A673 (cell line): ENCODE measurements at regions not wholly inside any gene's neighbourhood (a gene's known extent, or its start where the extent isn't known, plus 50 kb on each side); places are given as distances from the start of the nearest gene placed in this dataset.

Experiments
- BruUV-seq: library from RNA; stranded (reverse); fragments of 400-500 nt; replicated peaks from 2 replicates; lab custom pipeline; 2021; lab: Mats Ljungman, UMichigan
- CTCF ChIA-PET: fragments of 300-600 bp; sonication (Branson Sonifier 250); formaldehyde crosslinking; loops from one replicate; lab custom pipeline; 2022; ENCODE audit warnings: antibody characterized with exemption; lab: Charles Lee
- POLR2A ChIA-PET: fragments of 300-600 bp; sonication (Branson Sonifier 250); formaldehyde crosslinking; loops from one replicate; lab custom pipeline; 2022; ENCODE audit warnings: antibody characterized with exemption; ENCODE audit not compliant: low non-redundant PET; lab: Charles Lee
- DNase-seq: peaks from one replicate; pipeline ENCODE4 v3.0.0-alpha.2; 2015; ENCODE audit warnings: low spot score
- H3K27ac ChIP-seq: fragments of 200-600 bp; sonication (generic); 2 replicates; pipeline ENCODE4 v1.5.1; 2016; ENCODE audit warnings: mixed run types, low read depth, mild to moderate bottlenecking, mixed read lengths, antibody characterized with exemption, low read length; ENCODE audit not compliant: poor library complexity, severe bottlenecking
- H3K27me3 ChIP-seq: fragments of 200-600 bp; sonication (generic); replicated peaks from 2 replicates; pipeline ENCODE4 v1.6.1; 2017; ENCODE audit warnings: mixed run types, low read depth, mild to moderate bottlenecking, mixed read lengths, antibody characterized with exemption, low read length; ENCODE audit not compliant: insufficient read depth, poor library complexity
- H3K36me3 ChIP-seq: fragments of 200-600 bp; sonication (generic); 2 replicates; pipeline ENCODE4 v1.6.1; 2016; ENCODE audit warnings: mixed run types, mild to moderate bottlenecking, mixed read lengths, antibody characterized with exemption, low read length; ENCODE audit not compliant: insufficient read depth, poor library complexity, severe bottlenecking
- H3K4me1 ChIP-seq: fragments of 200-600 bp; sonication (generic); 2 replicates; pipeline ENCODE4 v1.6.1; 2017; ENCODE audit warnings: mixed run types, mild to moderate bottlenecking, mixed read lengths, antibody characterized with exemption, low read length; ENCODE audit not compliant: insufficient read depth, poor library complexity, severe bottlenecking
- H3K4me3 ChIP-seq: fragments of 200-600 bp; sonication (generic); 2 replicates; pipeline ENCODE4 v1.5.1; 2016; ENCODE audit warnings: low read depth, mixed run types, mild to moderate bottlenecking, mixed read lengths, low read length; ENCODE audit not compliant: poor library complexity, severe bottlenecking
- H3K9me3 ChIP-seq: fragments of 200-600 bp; sonication (generic); 2 replicates; pipeline ENCODE4 v1.6.1; 2016; ENCODE audit warnings: mixed run types, low read depth, mild to moderate bottlenecking, mixed read lengths, antibody characterized with exemption, low read length; ENCODE audit not compliant: poor library complexity, severe bottlenecking
- EZH2 ChIP-seq: fragments of 200-600 bp; sonication (generic); IDR thresholded peaks from 2 replicates; pipeline ENCODE4 v1.6.1; 2017; ENCODE audit warnings: borderline replicate concordance, low read depth, mild to moderate bottlenecking, mixed read lengths, antibody characterized with exemption, low read length; ENCODE audit not compliant: poor library complexity, severe bottlenecking
- intact Hi-C: fragments of 100-400 bp; cut with micrococcal nuclease; formaldehyde crosslinking; loops from one replicate; pipeline ENCODE4 v1.10.0; 2022; ENCODE audit not compliant: unreplicated experiment
- TF ChIP-seq, protein P1 (sequence below): fragments of 300-800, 200-600 bp; sonication (generic); conservative IDR thresholded peaks from 2 replicates; pipeline ENCODE4 v1.5.1; 2017; ENCODE audit warnings: low read depth, mild to moderate bottlenecking, antibody characterized with exemption, low read length, moderate library complexity, mixed read lengths

GRCh38 chr4:92252846-92253245, 50.9 kb upstream of the GRID2 start:
- Histone ChIP-seq H3K4me1 (no peaks in the 10 kb centered on the region), H3K36me3 (no peaks in the 10 kb centered on the region), H3K4me3 (no peak overlapping the region), H3K9me3 (no peaks in the 10 kb centered on the region), H3K27ac (no peak overlapping the region), H3K27me3 (no peaks in the 10 kb centered on the region)
- POLR2A ChIA-PET: no interaction called here
- DNase-seq: no peak
- BruUV-seq: no TSS peak
- intact Hi-C loops: no loop called here
- no peak for TF ChIP-seq EZH2
- TF ChIP-seq, protein P1, sequence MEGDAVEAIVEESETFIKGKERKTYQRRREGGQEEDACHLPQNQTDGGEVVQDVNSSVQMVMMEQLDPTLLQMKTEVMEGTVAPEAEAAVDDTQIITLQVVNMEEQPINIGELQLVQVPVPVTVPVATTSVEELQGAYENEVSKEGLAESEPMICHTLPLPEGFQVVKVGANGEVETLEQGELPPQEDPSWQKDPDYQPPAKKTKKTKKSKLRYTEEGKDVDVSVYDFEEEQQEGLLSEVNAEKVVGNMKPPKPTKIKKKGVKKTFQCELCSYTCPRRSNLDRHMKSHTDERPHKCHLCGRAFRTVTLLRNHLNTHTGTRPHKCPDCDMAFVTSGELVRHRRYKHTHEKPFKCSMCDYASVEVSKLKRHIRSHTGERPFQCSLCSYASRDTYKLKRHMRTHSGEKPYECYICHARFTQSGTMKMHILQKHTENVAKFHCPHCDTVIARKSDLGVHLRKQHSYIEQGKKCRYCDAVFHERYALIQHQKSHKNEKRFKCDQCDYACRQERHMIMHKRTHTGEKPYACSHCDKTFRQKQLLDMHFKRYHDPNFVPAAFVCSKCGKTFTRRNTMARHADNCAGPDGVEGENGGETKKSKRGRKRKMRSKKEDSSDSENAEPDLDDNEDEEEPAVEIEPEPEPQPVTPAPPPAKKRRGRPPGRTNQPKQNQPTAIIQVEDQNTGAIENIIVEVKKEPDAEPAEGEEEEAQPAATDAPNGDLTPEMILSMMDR: no peak
- CTCF ChIA-PET: no interaction called here

- Histone ChIP-seq H3K27me3 (no peaks in the 10 kb centered on the region), H3K4me1 (no peaks in the 10 kb centered on the region), H3K27ac (no peak overlapping the region), H3K36me3 (no peaks in the 10 kb centered on the region), H3K9me3 (no peaks in the 10 kb centered on the region), H3K4me3 (no peak overlapping the region)
- BruUV-seq: no TSS peak
- TF ChIP-seq, protein P1: no peak
- no peak for TF ChIP-seq EZH2
- no peak for DNase-seq
- POLR2A ChIA-PET: no interaction called here
- CTCF ChIA-PET: no interaction called here
- intact Hi-C loops: no loop called here
Observed at GRCh38 chr4:92253550-92253949, 50.2 kb upstream of the GRID2 start.
